Hippocampal formation (tissue), 2 donors: ENCODE measurements at regions not wholly inside any gene's neighbourhood (a gene's known extent, or its start where the extent isn't known, plus 50 kb on each side); places are given as distances from the start of the nearest gene placed in this dataset.
A peak's percentile ranks its signal among the peaks of the same experiment; 100 is the strongest.
"Not testable (repeated sequence)": the region's sequence is repeated elsewhere in the genome, so short reads cannot be mapped to it uniquely, and the experiment has no call there.

Experiments
- DNase-seq, 2 donors: peaks; one replicate each; lab custom pipeline; 2025; lab: John Stamatoyannopoulos, UW

- no peak for DNase-seq
Measured at GRCh38 chr11:69887330-69887729, 68.1 kb upstream of the FGF3 start.

DNA sequence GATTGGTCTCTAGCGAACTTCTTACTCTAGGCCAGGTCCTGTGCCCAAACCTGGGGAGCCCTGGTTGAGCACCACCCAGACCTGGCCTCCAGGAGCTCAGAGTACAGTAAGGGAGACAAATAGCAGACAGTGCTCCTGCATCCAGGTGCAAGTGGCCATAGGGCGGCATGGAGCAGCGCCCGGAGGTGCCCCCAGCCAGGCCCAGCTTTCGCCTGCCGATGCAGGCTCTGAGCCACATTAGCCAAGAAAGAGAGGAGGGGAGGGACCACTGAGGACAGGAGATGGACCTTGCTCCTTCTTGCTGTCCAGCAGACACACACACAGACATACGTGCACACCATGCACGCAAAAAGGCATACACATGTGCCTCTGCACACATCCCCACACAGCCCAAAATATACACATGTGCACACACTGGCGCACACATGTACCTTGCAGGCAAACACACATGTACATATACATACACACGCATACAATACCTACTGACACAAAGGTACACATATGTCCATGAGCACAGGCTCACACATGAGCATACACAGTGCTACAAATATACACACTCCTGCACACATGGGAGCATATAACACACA, 68.7 kb upstream of the FGF3 start:
- no peak for DNase-seq

DNA sequence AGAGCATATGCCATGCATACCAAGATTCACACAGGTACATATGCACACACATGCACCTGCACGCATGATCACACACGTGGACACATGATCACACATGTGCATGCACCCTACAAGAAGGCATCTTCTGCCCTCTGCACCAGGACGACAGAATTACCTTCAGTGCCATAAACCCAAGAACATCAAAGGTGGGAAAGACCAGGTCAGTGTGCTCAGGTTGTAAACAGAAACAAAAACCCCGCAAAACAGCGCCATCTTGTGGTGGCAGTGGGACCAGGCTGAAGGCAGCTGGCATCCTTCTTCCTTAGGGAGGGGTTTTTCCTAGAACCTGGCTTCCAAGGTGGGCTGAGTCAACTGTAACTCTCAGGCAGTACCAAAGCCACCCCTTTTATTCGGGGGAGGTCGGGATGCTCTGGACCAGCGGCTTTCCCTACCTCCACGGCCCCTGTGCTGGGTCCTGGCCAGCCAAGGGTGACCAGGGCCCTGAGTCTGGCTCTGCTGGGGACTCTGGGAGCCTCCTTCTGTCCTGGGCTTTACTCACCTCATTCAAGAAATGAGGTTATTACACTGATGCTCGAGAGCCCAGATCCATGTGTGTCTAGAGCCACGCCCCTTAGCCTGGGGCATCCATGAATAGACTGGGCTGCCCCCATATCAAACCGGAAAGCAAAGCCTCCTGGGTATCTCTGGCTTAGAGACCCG, 69.4 kb upstream of the FGF3 start:
- DNase-seq: peak; percentile 0 to 17

GRCh38 chr11:69889400-69890318, 70.4 kb upstream of the FGF3 start:
- no peak for DNase-seq

GRCh38 chr11:69890476-69890875, 71.3 kb upstream of the FGF3 start:
- DNase-seq: no peak

- no peak for DNase-seq
Measured at GRCh38 chr11:69891421-69892236, 72.4 kb upstream of the FGF3 start.

GRCh38 chr11:69892237-69892985, 73.2 kb upstream of the FGF3 start:
- DNase-seq: no peak

DNA sequence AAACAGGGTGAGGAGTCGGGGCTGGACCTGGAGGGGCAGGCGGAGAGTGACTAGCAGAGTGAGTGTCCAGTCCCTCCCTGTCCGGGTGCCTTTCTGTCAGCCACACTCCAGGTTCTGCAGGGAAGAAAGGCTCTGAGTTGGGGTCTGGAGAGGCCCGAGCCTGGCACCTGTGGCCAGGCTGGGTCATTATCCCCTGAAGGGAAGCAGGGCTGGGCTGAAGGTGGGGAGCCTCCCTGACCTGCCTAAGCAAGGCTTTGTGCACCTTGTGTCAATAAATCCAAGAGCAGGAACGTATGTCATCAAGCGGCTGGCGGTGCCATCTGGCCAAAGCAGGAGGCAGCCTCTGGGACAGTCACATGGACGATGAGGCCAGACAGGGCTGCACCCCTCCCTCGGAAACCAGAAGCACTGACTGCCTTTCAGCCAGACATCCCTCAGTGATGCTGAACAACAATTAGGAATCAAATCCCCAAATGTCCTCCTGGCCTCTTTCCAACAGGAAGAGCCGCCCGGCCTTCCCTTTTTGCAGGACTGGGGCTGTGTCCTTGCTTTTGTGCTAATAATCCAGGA, 73.9 kb upstream of the FGF3 start:
- DNase-seq: no peak

GRCh38 chr11:69893631-69894030, 74.4 kb upstream of the FGF3 start:
- no peak for DNase-seq

DNA sequence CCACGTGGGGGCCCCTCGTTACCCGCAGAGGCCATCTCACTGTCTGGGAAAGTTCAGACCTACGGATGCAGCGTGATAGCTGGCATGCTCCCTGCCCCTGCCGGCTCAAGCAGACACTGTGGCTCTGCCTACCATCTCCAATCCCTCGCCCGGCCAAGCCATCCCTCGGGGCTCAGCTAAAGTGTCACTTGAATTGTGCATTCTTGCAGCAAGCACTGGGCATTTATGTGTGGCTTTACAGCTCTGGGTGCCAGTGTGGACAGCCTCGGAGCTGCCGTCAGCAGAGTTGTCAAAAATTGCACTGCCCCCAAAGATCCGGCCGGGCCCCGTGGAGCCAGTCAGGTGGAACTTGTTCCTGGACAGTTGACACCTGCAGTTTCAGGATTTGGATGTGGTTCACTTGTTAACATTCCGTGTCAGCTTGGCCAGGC, 75.0 kb upstream of the FGF3 start:
- DNase-seq: no peak

DNA sequence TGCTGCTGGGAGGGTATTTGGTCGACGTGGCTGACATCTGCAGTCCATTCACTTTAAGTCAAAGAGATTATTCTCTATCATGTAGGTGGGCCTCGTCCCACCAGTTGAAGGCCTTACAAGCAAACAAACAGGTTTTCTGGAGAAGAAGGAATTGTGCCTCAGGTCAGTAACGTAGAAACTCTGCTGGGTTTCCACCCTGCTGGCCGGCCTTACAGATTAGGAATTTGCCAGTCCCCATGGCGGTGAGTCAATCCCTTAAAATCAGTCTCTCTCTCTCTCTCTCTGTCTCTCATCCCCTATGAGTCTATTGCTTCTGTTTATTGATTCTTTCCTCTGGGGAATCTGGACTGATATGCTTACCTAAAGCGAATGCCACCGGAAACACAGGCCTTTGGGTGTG, 75.4 kb upstream of the FGF3 start:
- DNase-seq: no peak

DNA sequence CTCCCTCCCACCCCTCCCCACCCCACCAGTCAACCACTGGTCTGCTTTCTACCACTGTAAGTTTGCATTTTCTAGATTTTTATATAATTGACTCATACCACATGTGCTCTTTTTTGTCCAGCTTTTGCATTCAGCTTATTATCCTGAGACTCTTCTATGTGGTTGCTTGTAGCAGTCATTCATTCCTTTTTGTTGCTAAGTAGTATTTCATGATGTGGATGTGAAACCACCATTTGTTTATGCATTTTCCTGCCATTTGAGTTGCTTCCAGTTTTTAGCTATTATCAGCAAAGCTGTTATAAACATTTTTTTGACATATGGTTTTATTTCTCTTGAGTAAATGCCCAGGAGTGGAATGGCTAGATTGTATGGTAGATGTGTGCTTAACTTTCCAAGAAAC, 77.0 kb upstream of the FGF3 start:
- DNase-seq: no peak

GRCh38 chr11:69898123-69898522, 78.9 kb upstream of the FGF3 start:
- DNase-seq: no peak

DNA sequence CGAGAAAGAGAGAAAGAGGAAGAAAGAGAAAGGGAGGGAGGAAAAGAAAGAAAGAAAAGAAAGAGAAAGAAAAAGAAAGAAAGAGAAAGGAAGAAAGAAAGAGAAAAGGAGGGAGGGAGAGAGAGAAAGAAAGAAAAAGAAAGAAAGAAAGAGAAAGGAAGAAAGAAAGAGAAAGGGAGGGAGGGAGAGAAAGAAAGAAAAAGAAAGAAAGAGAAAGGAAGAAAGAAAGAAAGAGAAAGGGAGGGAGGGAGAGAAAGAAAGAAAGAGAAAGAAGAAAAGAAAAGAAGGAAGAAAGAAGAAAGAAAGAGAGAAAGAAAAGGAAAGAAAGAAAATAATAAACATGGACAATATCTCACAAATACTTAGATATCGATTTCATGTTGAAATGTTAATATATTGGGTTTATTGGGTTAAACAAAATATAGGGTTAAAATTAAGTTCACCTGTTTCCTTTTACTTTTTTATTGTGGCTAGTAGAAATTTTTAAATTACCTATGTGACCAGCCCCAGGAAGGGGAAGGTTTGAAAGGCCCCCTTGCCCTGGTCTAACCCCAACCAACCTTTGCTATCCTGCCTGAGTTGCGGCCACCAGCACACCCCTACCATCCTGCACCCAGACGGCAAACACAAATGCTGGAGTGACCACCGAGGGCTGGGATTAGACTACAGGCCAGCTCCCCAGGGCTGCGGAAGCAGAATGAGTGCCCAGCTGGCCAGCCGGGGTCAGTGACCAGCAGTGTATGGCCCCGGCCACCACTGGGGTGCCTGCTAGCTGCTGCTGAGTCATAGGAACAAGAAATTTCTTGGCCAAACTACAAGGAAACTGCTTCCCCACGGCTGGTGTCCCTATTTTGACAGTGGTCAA, 81.0 kb upstream of the FGF3 start:
- DNase-seq: no peak

DNA sequence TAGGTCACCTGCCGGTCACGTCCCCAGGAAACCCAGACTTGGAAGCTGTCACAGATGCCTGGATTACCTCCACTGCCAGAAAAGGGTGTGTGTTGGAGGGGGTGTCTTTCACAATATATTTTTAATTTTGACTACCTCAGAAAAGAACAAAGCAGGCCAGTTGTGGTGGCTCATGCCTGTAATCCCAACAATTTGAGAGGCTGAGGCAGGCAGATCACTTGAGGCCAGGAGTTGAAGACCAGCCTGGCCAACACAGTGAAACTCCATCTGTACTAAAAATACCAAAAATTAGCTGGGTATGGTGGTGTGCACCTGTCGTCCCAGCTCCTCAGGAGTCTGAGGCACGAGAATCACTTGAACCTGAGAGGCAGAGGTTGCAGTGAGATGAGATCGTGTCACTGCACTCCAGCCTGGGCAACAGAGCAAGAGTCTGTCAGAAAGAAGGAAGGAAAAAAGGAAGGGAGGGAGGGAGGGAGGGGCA, 81.6 kb upstream of the FGF3 start:
- DNase-seq: not testable (repeated sequence)

GRCh38 chr11:69902337-69902736, 83.1 kb upstream of the FGF3 start:
- DNase-seq: no peak

- no peak for DNase-seq
Measured at GRCh38 chr11:69903211-69903610, 84.0 kb upstream of the FGF3 start.

GRCh38 chr11:69904161-69904973, 85.2 kb upstream of the FGF3 start:
- no peak for DNase-seq

DNA sequence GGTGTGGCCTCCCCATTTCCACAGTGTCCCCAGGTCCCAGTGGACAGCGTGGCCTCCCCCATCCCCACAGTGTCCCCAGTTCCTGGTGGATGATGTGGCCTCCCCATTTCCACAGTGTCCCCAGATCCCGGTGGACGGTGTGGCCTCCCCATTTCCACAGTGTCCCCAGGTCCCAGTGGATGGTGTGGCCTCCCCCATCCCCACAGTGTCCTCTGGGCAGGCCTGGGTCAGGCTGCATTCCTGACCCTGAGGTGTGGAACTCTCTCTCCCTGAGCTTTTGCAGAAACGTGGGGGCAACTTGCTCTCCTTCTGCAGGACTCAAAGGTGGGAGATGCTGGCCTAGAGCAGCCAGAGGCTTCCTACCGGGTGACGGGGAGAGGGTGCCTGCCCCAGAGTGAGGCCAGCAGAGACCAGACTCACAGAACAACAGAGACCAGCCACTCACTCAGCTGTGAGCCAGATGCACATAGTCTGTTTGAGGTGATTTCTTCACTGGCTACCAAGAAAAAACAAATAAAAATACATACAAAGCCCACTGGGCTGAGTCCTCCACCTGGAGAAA, 85.8 kb upstream of the FGF3 start:
- no peak for DNase-seq
